ENCODE measurements at regions not wholly inside any gene's neighbourhood (a gene's known extent, or its start where the extent isn't known, plus 50 kb on each side); places are given as distances from the start of the nearest gene placed in this dataset.
A peak's percentile ranks its signal among the peaks of the same experiment; 100 is the strongest.

GRCh38 chr10:117757086-117757720 lies 214.7 kb downstream of the EMX2 start:
- DNase-seq (ENCODE audit: low read depth in 2 of 2), result no peak
- TF ChIP-seq, protein P1, sequence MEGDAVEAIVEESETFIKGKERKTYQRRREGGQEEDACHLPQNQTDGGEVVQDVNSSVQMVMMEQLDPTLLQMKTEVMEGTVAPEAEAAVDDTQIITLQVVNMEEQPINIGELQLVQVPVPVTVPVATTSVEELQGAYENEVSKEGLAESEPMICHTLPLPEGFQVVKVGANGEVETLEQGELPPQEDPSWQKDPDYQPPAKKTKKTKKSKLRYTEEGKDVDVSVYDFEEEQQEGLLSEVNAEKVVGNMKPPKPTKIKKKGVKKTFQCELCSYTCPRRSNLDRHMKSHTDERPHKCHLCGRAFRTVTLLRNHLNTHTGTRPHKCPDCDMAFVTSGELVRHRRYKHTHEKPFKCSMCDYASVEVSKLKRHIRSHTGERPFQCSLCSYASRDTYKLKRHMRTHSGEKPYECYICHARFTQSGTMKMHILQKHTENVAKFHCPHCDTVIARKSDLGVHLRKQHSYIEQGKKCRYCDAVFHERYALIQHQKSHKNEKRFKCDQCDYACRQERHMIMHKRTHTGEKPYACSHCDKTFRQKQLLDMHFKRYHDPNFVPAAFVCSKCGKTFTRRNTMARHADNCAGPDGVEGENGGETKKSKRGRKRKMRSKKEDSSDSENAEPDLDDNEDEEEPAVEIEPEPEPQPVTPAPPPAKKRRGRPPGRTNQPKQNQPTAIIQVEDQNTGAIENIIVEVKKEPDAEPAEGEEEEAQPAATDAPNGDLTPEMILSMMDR (IDR thresholded peaks at IDR 0.05; ENCODE audit: low read depth, low read length), result no peak
- H3K4me3 ChIP-seq (replicated peaks in 1 of 2; ENCODE audit: low read depth in 2 of 2, low read length in 2 of 2), result no peak overlapping the region

- DNase-seq (ENCODE audit: low read depth in 2 of 2), result no peak
- TF ChIP-seq, protein P1 (IDR thresholded peaks at IDR 0.05; ENCODE audit: low read depth, low read length), result no peak
Observed at GRCh38 chr10:117759266-117759665, 216.7 kb downstream of the EMX2 start.

GRCh38 chr10:117761695-117762094 lies 219.1 kb downstream of the EMX2 start:
- no peak for DNase-seq (ENCODE audit: low read depth in 2 of 2)
- TF ChIP-seq, protein P1 (IDR thresholded peaks at IDR 0.05; ENCODE audit: low read depth, low read length), result no peak
- no peak overlapping the region for H3K4me3 ChIP-seq (replicated peaks in 1 of 2; ENCODE audit: low read depth in 2 of 2, low read length in 2 of 2)

More at GRCh38 chr10:117759266-117759665, 216.7 kb downstream of the EMX2 start:
- no peak overlapping the region for H3K4me3 ChIP-seq (replicated peaks in 1 of 2; ENCODE audit: low read depth in 2 of 2, low read length in 2 of 2)

- TF ChIP-seq, protein P1 (IDR thresholded peaks at IDR 0.05; ENCODE audit: low read depth, low read length), result no peak
- DNase-seq (ENCODE audit: low read depth in 2 of 2), result no peak
- H3K4me3 ChIP-seq (replicated peaks in 1 of 2; ENCODE audit: low read depth in 2 of 2, low read length in 2 of 2), result no peak overlapping the region
Observed at GRCh38 chr10:117762126-117762818, 219.7 kb downstream of the EMX2 start.

- H3K4me3 ChIP-seq (replicated peaks in 1 of 2; ENCODE audit: low read depth in 2 of 2, low read length in 2 of 2), result no peak overlapping the region
- DNase-seq (ENCODE audit: low read depth in 2 of 2), result peak; percentile 1 to 10
- TF ChIP-seq, protein P1 (IDR thresholded peaks at IDR 0.05; ENCODE audit: low read depth, low read length), result no peak
Observed at GRCh38 chr10:117762819-117763172, 220.2 kb downstream of the EMX2 start.

DNA sequence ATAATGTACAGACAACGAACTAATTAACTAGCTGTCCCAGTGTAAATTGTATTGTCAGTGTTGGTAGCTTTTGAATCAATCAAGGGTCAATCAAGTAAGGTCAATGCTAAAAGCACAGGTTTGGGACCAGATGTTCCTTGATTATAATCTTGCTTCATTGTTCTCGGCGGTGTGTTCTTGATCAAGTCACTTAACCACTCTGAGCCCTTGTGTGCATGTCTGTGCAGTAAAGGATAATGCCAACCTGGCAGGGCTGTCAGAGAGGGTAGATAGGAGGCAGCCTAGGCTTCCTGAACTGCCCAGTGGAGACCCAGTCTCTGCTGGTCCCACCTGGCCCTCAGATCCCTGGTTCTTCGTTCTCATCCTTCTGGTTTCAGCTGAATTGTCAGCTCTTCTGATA lies 221.0 kb downstream of the EMX2 start:
- H3K4me3 ChIP-seq (replicated peaks in 1 of 2; ENCODE audit: low read depth in 2 of 2, low read length in 2 of 2), result no peak overlapping the region
- DNase-seq (ENCODE audit: low read depth in 2 of 2), result no peak
- TF ChIP-seq, protein P1 (IDR thresholded peaks at IDR 0.05; ENCODE audit: low read depth, low read length), result no peak

Measured in cardiac fibroblast (primary cell).